Epidermal melanocyte (primary cell): ENCODE measurements at regions not wholly inside any gene's neighbourhood (a gene's known extent, or its start where the extent isn't known, plus 50 kb on each side); places are given as distances from the start of the nearest gene placed in this dataset.
"Not testable (repeated sequence)": the region's sequence is repeated elsewhere in the genome, so short reads cannot be mapped to it uniquely, and the experiment has no call there.

Experiments
- DNase-seq: peaks from one replicate; pipeline ENCODE4 v3.0.0; 2011; ENCODE audit warnings: low spot score; ENCODE audit not compliant: insufficient read length

- DNase-seq: no peak
Measured at GRCh38 chr12:89289720-89290119, 62.6 kb downstream of the DUSP6 start.

- no peak for DNase-seq
Measured at GRCh38 chr12:89288959-89289358, 63.3 kb downstream of the DUSP6 start.

DNA sequence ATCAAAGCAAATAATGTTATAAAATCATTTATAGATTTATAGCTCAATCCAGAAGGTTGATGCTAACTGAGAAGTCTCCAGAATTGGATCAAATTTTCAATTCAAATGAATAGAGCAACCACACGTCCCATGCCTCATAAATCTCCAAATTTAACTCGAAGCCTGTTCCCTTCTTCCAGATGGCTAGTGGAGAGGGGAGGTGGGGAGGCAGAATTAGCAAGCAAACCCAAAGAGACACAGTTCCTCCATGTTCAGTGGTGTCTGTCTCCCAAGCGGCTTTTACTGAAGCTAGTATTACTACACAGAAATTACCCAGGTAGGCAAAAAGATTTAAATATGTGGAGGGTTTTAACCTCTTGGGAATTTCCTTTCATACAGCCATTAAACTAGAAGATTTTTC is 65.8 kb downstream of the DUSP6 start:
- no peak for DNase-seq

GRCh38 chr12:89281539-89281867 is 70.8 kb downstream of the DUSP6 start:
- DNase-seq: no peak

DNA sequence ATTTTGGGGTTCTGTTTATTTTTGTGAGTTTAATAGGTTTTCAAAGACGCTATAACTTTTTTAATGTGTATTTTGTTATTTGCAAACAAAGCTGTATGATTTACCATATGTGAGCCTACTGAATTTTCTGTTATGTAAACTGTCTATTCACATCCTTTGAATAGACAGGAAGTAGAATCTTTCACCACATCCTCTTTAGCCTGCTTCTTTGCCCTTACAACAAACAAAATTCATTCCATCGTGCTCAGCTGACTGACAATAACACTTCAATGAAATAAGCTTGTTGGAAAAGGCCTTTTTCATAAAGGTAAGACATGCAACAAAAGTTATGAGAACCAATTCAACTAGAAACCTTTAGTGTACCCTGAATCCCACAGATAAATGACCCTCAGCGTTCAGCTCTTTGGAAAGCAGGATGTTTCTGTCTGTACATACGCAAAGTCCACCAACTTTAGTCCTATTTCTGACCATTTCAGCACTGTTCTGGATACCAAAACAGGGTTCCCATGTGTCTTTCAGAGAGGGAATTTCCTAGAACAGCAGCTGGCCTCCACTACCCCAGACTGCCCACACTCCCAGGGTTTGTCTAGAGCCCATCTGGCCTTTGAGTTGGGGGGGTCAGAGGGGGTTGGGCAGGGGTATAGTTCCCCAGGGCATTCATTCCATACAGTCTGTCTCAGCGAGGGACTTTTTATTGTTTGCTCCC is 71.3 kb downstream of the DUSP6 start:
- no peak for DNase-seq

DNA sequence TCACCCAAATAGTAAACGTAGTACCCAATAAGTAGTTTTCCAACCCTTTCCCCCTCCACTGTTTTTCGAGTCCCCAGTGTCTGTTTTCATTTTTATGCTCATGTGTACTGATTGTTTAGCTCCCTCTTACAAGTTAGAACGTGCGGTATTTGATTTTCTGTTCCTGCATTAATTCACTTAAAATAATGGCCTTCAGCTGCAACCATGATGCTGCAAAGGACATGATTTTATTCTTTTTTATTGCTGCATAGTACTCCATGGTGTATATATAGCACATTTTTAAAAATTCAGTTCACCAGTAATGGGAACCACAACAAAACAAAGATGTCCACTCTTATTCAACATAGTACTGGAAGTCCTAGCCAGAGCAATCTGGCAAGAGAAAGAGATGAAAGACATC is 72.8 kb downstream of the DUSP6 start:
- no peak for DNase-seq

- no peak for DNase-seq
Measured at GRCh38 chr12:89278862-89279261, 73.4 kb downstream of the DUSP6 start.

DNA sequence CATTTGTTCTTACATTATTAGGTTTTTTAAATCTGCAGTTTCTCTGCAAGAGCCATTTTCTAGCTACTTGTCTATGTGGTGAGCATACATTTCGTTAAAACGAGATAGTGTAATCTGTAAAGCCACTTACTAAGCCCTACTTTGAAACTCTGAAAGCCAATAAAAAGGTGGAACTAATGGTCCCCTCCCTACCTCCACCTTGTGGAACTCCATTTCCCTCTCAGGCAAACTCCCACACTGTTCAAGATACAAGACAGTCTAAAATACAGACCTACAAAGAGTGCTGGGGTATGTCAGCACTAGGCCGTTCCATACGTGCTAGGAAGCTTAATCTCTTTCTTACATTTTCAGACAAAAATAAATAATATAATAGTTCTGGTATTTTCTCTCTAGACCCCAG is 74.1 kb downstream of the DUSP6 start:
- DNase-seq: no peak

DNA sequence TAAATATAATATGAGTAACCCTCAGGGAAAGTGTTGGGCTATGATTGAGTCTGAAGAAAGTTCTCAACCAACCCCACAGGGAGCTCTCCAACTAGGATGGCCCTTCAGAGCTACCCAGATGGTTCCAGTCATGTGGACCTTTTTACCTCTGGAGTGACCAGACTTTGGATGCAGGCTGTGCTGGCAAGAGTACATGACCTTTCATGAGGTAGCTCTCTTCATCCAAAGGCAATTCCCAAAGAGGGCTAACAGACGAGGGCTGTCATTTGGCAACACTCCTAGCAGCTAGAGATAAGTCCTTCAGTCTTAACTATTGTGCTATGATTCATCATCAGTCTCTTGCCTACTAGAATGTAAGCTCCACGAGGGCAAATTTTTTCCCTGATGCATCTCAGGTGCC is 75.4 kb downstream of the DUSP6 start:
- no peak for DNase-seq

- no peak for DNase-seq
Measured at GRCh38 chr12:89273525-89273924, 78.8 kb downstream of the DUSP6 start.

GRCh38 chr12:89270548-89270947 is 81.8 kb downstream of the DUSP6 start:
- no peak for DNase-seq

GRCh38 chr12:89269174-89269573 is 83.1 kb downstream of the DUSP6 start:
- DNase-seq: no peak

GRCh38 chr12:89267404-89267803 is 84.9 kb downstream of the DUSP6 start:
- no peak for DNase-seq

- not testable (repeated sequence) for DNase-seq
Measured at GRCh38 chr12:89266574-89267188, 85.6 kb downstream of the DUSP6 start.

- no peak for DNase-seq
Measured at GRCh38 chr12:89264837-89265236, 87.5 kb downstream of the DUSP6 start.

GRCh38 chr12:89263900-89264299 is 88.4 kb downstream of the DUSP6 start:
- DNase-seq: no peak

DNA sequence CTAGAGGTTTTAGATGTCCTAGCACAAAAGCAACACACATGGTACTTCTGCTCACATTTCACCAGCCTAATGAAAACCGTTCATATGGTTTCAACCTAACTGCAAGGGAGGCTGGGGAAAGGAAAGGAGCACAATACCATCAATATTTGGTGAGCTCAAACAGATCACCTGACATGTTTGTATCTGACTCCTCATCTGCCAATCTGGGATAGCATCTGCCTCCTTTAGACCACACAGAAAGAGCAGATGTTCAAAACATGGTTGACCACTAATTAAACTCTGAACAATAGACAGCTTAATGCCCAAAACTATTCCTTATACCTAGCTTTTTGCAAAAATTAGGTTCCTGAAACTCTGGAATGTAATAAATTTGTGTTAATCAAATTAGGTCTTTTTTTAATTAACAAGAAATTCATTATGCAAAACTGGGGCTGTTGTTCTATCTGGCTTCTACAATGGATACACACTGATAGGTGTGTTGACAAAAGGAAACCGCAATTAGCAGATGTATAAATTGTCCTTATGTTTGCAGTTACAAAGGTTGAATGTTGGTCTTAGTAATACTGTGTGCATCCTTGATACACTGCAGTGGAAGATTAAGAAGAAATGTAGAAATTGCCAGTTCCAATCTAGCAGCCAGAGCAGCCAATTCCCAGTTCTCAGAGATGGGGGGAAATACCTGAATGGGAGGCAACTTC is 89.3 kb downstream of the DUSP6 start:
- DNase-seq: no peak

DNA sequence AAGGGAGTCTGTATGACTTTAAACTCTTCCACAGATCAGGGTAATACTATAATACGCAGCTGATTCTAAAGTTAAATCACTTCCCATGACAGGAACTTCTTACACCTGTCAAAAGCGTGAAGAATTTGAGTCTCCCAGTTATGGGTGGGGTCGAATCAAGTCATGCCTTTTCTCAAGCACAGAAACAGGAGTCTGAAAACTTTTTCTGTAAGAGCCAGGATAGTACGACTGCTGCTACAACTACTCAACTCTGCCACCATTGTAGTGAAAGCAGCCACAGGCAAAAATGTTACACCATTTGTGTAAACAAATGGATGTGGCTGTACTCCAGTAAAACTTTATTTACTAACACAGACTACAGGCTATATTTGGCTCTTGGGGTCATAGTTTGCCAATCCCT is 90.3 kb downstream of the DUSP6 start:
- no peak for DNase-seq

DNA sequence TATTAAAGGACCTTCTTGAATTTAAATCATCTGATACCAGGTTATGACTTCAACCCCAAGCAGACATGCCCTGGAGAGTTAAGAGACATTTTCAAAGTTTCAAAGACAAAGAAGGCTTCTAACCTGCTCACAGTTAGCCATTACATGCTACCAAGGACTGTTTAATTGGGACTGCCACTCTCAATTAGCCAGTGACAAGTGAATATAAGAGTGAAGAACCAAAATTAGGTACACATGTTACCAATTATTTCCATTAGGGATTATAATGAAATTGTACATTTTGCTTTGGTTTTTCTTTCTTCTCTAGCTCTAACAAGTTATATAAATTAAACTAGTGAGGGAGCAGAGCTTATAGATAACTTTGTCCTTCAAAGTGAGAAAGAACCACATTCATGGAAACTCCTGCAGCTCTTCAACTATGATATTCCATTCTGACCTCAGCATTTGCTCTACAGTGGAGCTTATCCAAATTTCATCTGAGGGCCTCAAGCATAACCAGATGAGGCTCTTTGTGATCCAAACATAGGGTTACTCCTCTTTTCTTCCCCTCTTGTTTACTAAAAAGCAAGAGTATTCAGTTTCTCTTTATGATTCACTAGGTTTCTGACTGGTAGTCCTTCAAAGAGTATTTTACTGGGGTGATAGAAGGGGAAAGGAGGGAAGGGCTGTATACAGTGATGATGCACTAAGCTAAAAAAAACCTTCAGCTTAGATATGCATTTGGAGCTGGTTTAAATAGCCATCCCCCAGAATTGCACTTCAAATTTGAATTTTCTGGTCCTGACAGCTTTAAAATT is 91.3 kb downstream of the DUSP6 start:
- no peak for DNase-seq

- no peak for DNase-seq
Measured at GRCh38 chr12:89259821-89260220, 92.5 kb downstream of the DUSP6 start.

DNA sequence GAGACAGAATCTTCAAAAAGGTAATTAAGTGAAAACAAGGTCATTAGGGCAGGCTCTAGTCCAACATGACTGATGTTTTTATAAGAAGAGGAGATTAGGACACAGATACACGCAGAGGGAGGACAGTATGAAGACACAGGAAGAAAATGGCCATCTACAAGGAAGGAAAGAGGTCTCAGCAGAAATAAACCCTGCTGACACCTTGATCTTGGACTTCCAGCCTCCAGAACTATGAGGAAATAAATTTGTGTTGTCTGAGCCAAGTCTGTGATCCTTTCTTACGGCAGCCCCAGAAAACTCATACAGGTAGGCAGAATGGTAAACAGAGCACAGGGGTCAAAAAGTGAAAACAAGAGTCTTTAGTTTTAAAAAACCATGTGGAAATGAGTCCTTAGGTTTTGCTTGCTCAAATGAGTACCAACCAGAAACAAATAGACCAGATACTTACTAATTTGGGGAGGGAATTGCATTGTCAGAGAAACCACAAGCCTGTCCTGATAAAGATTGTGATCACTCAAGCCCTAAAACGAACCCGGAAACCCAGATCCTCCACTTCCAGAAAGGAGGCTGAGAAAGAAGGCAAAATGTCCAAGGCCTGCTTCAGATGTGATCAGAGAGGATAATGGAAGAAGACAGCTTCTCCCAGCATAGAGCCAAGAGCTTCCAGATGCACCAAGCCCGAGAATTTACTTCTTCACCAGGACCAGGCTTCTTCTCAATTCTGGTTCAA is 93.9 kb downstream of the DUSP6 start:
- no peak for DNase-seq
